Activated CD8-positive, alpha-beta T cell treated with anti-CD3 and anti-CD28 coated beads, Interleukin-2, amount 10 ng/mL, durations not matched to agents 7 days and 5 days (primary cell): ENCODE measurements at regions not wholly inside any gene's neighbourhood (a gene's known extent, or its start where the extent isn't known, plus 50 kb on each side); places are given as distances from the start of the nearest gene placed in this dataset.

ENCODE experiments used
- ATAC-seq: fragments of 150-1000 bp; cut with Tn5 transposase; one replicate; pipeline ENCODE4 v1.10.0; 2021; ENCODE audit warnings: moderate library complexity
- CTCF ChIA-PET: fragments of 350-600 bp; sonication (Branson Sonifier 250); formaldehyde crosslinking; loops from one replicate; lab custom pipeline; 2021; ENCODE audit warnings: antibody characterized with exemption; lab: Charles Lee
- POLR2A ChIA-PET: fragments of 350-600 bp; sonication (Branson Sonifier 250); formaldehyde crosslinking; loops from one replicate; lab custom pipeline; 2021; ENCODE audit warnings: antibody characterized with exemption; lab: Charles Lee
- DNase-seq: peaks from one replicate; pipeline ENCODE4 v3.0.0-alpha.2; 2020
- H3K27ac Mint-ChIP-seq: one replicate; pipeline ENCODE4 v1.8.0; 2021; ENCODE audit warnings: mild to moderate bottlenecking, mixed read lengths
- H3K27me3 Mint-ChIP-seq: one replicate; pipeline ENCODE4 v1.8.0; 2021; ENCODE audit warnings: low read depth, mixed read lengths
- H3K36me3 Mint-ChIP-seq: one replicate; pipeline ENCODE4 v1.8.0; 2021; ENCODE audit warnings: low read depth, mixed read lengths
- H3K4me1 Mint-ChIP-seq: one replicate; pipeline ENCODE4 v1.8.0; 2021; ENCODE audit warnings: low read depth, mixed read lengths
- H3K4me3 Mint-ChIP-seq: one replicate; pipeline ENCODE4 v1.8.0; 2021; ENCODE audit warnings: mild to moderate bottlenecking, mixed read lengths
- H3K9me3 Mint-ChIP-seq: one replicate; pipeline ENCODE4 v1.8.0; 2022; ENCODE audit warnings: mixed read lengths; ENCODE audit not compliant: insufficient read depth

DNA sequence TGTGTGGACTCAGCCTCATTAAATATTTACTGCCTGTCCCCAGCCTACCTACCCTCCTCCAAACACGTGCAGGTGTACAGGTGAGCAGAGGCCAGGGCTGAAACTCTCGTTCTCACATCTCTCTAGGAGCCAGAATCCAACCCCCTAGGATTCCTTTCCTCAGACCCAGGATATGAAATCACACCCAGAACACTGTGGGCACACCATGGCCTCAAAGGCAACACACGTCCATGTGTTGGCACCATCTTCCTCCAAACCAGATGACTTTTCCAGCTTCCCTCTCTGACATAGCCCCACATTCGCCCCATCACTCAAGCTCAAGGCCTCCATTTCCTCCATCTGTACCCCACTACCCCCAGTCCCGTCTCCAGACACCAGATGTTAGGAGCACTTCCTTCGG, 51.8 kb upstream of the DUSP5 start:
- CTCF ChIA-PET, result no interaction called here
- Mint-ChIP-seq H3K36me3 (peaks cover 4% of the 10 kb centered on the region), H3K4me3 (no peak overlapping the region), H3K27me3 (peaks cover 24% of the 10 kb centered on the region), H3K9me3 (peaks cover 7% of the 10 kb centered on the region), H3K27ac (no peak overlapping the region), H3K4me1 (peaks cover 38% of the 10 kb centered on the region)
- POLR2A ChIA-PET, result no interaction called here
- no peak for DNase-seq
- ATAC-seq, result no peak

DNA sequence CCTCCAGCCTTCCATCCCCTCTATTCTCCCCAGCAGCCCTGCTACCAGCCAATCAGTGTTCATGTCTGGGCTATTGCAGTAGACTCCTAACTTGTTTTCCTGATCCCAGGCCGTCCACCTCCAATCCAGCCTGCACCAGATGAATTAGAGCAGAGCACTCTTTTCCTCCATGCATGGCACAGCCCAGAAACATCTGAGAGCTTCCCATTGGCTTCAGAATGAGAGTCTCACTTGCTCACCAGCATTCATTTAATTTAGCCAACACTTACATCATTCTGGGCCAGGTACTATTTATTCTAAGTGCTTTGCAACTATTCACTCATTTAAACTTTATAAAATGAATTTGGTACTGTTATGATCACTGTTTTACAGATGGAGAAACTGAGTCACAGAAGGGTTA, 51.4 kb upstream of the DUSP5 start:
- Mint-ChIP-seq H3K9me3 (peaks cover 7% of the 10 kb centered on the region), H3K27me3 (peaks cover 27% of the 10 kb centered on the region), H3K36me3 (peaks cover 4% of the 10 kb centered on the region), H3K27ac (no peak overlapping the region), H3K4me3 (no peak overlapping the region), H3K4me1 (peaks cover 38% of the 10 kb centered on the region)
- no peak for DNase-seq
- ChIA-PET CTCF (no interaction called here), POLR2A (no interaction called here)
- ATAC-seq, result no peak

DNA sequence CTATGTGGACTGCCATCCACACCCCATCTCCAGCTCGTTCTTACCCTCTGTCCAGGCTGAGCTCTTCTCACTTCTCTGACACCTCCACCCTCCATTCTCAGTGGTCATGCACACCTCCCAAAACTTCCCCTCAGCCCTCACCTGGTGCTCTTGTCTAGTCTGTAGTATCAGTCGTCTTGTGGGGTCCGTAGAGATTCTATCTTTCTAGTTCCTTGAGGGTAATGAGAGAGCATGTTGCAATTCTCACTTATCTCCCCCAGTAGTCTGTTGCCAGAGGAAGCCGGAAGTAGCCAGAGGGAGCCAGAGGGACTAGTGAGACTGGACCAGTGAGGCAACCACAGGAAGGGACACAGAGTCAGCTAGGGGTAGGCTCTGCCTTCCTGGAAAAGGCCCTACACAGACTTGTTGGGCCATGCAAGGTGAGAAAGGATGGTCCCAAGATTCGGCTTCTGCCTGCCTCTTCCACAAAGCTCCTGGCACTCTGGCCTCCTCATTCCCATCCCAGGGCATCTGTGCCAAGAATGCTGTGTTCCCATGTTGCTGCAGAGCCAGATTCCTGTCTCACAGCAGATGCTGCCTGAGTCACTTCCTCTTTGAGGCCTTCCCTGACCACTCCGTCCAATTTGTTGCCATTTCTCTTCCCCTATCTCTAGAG, 50.6 kb upstream of the DUSP5 start:
- peaks cover 4% of the 10 kb centered on the region for H3K36me3 Mint-ChIP-seq
- no peak overlapping the region for H3K4me3 Mint-ChIP-seq
- H3K9me3 Mint-ChIP-seq, result peaks cover 7% of the 10 kb centered on the region
- ATAC-seq, result no peak
- ChIA-PET CTCF (interaction anchor here (1.3 kb wide), 1 partner anchor 20 kb away, joined by 4 read pairs; no protein-coding TSS in a partner anchor), POLR2A (no interaction called here)
- peaks cover 32% of the 10 kb centered on the region for H3K4me1 Mint-ChIP-seq
- no peak overlapping the region for H3K27ac Mint-ChIP-seq
- no peak for DNase-seq
- peaks cover 32% of the 10 kb centered on the region for H3K27me3 Mint-ChIP-seq

DNA sequence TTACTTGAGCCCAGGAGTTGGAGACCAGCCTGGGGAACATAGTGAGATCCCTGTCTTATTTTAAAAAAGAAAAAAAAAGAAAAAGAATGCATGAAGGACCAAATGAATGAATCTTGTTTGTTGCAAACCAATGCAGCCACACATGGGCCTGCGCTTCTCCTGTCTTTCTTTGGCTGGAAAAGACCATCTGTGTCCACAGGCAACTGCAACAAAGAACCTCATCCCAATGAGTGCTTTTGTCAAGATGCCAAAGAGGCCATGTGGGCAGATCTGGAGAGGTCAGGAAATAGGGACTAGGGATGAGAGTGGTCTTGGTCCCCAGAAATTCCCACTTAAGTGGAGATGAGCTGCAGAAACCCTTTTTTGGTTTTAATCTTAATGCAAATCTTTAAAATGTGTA, 49.8 kb upstream of the DUSP5 start:
- ChIA-PET POLR2A (no interaction called here), CTCF (interaction anchor here (1.2 to 1.7 kb wide), 5 partner anchors 10 to 93 kb away, joined by 3 to 7 read pairs (median 3); no protein-coding TSS in a partner anchor)
- Mint-ChIP-seq H3K9me3 (peaks cover 7% of the 10 kb centered on the region), H3K27ac (no peak overlapping the region), H3K4me1 (peaks cover 28% of the 10 kb centered on the region), H3K36me3 (peaks cover 4% of the 10 kb centered on the region), H3K27me3 (peaks cover 32% of the 10 kb centered on the region), H3K4me3 (no peak overlapping the region)
- DNase-seq (no peak), ATAC-seq (no peak)
